ENCODE measurements at regions not wholly inside any gene's neighbourhood (a gene's known extent, or its start where the extent isn't known, plus 50 kb on each side); places are given as distances from the start of the nearest gene placed in this dataset.

- H3K36me3 ChIP-seq (ENCODE audit: control insufficient read depth, insufficient read depth, low read length), result no peaks in the 10 kb centered on the region
- 90 to 93% methylated on average over 6 of the region's 6 CpGs for WGBS, 2 experiments
- H3K27ac ChIP-seq (ENCODE audit: insufficient read depth, low read depth, low read length, poor library complexity, severe bottlenecking), result no peak overlapping the region
- no peak overlapping the region for H3K4me3 ChIP-seq (ENCODE audit: insufficient read depth, low read depth, low read length)
- no peaks in the 10 kb centered on the region for H3K27me3 ChIP-seq (ENCODE audit: control insufficient read depth, insufficient read depth, low read length, poor library complexity, severe bottlenecking)
- H3K9me3 ChIP-seq (ENCODE audit: control insufficient read depth, low read length), result no peaks in the 10 kb centered on the region
- no peaks in the 10 kb centered on the region for H3K4me1 ChIP-seq (ENCODE audit: control insufficient read depth, insufficient read depth, low read length)
Observed at GRCh38 chr1:5331101-5331500, 661.1 kb downstream of the NPHP4 start.

- Histone ChIP-seq H3K36me3 (ENCODE audit: control insufficient read depth, insufficient read depth, low read length) (no peaks in the 10 kb centered on the region), H3K9me3 (ENCODE audit: control insufficient read depth, low read length) (no peaks in the 10 kb centered on the region)
Observed at GRCh38 chr1:5329068-5329739, 663.0 kb downstream of the NPHP4 start.

GRCh38 chr1:5324883-5325282 lies 667.3 kb downstream of the NPHP4 start:
- Histone ChIP-seq H3K4me1 (ENCODE audit: control insufficient read depth, insufficient read depth, low read length) (no peaks in the 10 kb centered on the region), H3K9me3 (ENCODE audit: control insufficient read depth, low read length) (no peaks in the 10 kb centered on the region), H3K36me3 (ENCODE audit: control insufficient read depth, insufficient read depth, low read length) (no peaks in the 10 kb centered on the region), H3K4me3 (ENCODE audit: insufficient read depth, low read depth, low read length) (no peak overlapping the region), H3K27me3 (ENCODE audit: control insufficient read depth, insufficient read depth, low read length, poor library complexity, severe bottlenecking) (no peaks in the 10 kb centered on the region), H3K27ac (ENCODE audit: insufficient read depth, low read depth, low read length, poor library complexity, severe bottlenecking) (no peak overlapping the region)
- 83 to 85% methylated on average over 2 of the region's 2 CpGs for WGBS, 2 experiments

More at GRCh38 chr1:5329068-5329739, 663.0 kb downstream of the NPHP4 start:
- no peaks in the 10 kb centered on the region for H3K27me3 ChIP-seq (ENCODE audit: control insufficient read depth, insufficient read depth, low read length, poor library complexity, severe bottlenecking)
- 90 to 91% methylated on average over 5 to 6 of the region's 6 CpGs for whole genome bisulfite sequencing, 2 experiments
- no peak overlapping the region for H3K27ac ChIP-seq (ENCODE audit: insufficient read depth, low read depth, low read length, poor library complexity, severe bottlenecking)
- no peak overlapping the region for H3K4me3 ChIP-seq (ENCODE audit: insufficient read depth, low read depth, low read length)
- no peaks in the 10 kb centered on the region for H3K4me1 ChIP-seq (ENCODE audit: control insufficient read depth, insufficient read depth, low read length)

- Histone ChIP-seq H3K36me3 (ENCODE audit: control insufficient read depth, insufficient read depth, low read length) (no peaks in the 10 kb centered on the region), H3K27me3 (ENCODE audit: control insufficient read depth, insufficient read depth, low read length, poor library complexity, severe bottlenecking) (no peaks in the 10 kb centered on the region), H3K27ac (ENCODE audit: insufficient read depth, low read depth, low read length, poor library complexity, severe bottlenecking) (no peak overlapping the region), H3K4me3 (ENCODE audit: insufficient read depth, low read depth, low read length) (no peak overlapping the region), H3K4me1 (ENCODE audit: control insufficient read depth, insufficient read depth, low read length) (no peaks in the 10 kb centered on the region), H3K9me3 (ENCODE audit: control insufficient read depth, low read length) (no peaks in the 10 kb centered on the region)
- 90 to 91% methylated on average over 15 of the region's 15 CpGs for WGBS, 2 experiments
Observed at GRCh38 chr1:5318143-5318816, 663.9 kb downstream of the AJAP1 start.

- Histone ChIP-seq H3K4me1 (ENCODE audit: control insufficient read depth, insufficient read depth, low read length) (peaks cover 4% of the 10 kb centered on the region), H3K9me3 (ENCODE audit: control insufficient read depth, low read length) (no peaks in the 10 kb centered on the region), H3K27me3 (ENCODE audit: control insufficient read depth, insufficient read depth, low read length, poor library complexity, severe bottlenecking) (no peaks in the 10 kb centered on the region), H3K4me3 (ENCODE audit: insufficient read depth, low read depth, low read length) (no peak overlapping the region), H3K36me3 (ENCODE audit: control insufficient read depth, insufficient read depth, low read length) (no peaks in the 10 kb centered on the region), H3K27ac (ENCODE audit: insufficient read depth, low read depth, low read length, poor library complexity, severe bottlenecking) (no peak overlapping the region)
- WGBS, 2 experiments, result 91 to 92% methylated on average over 4 of the region's 4 CpGs
Observed at GRCh38 chr1:5317391-5317790, 663.0 kb downstream of the AJAP1 start.

- WGBS, 2 experiments, result 89 to 90% methylated on average over 11 of the region's 11 CpGs
Observed at GRCh38 chr1:5312862-5313261, 658.5 kb downstream of the AJAP1 start.

GRCh38 chr1:5312293-5312674 lies 657.9 kb downstream of the AJAP1 start:
- Histone ChIP-seq H3K36me3 (ENCODE audit: control insufficient read depth, insufficient read depth, low read length) (no peaks in the 10 kb centered on the region), H3K4me1 (ENCODE audit: control insufficient read depth, insufficient read depth, low read length) (peaks cover 16% of the 10 kb centered on the region), H3K4me3 (ENCODE audit: insufficient read depth, low read depth, low read length) (no peak overlapping the region), H3K27me3 (ENCODE audit: control insufficient read depth, insufficient read depth, low read length, poor library complexity, severe bottlenecking) (peaks cover 7% of the 10 kb centered on the region), H3K9me3 (ENCODE audit: control insufficient read depth, low read length) (no peaks in the 10 kb centered on the region), H3K27ac (ENCODE audit: insufficient read depth, low read depth, low read length, poor library complexity, severe bottlenecking) (peak overlapping the region; percentile 59)
- WGBS, 2 experiments, result 83 to 86% methylated on average over 7 of the region's 7 CpGs

More at GRCh38 chr1:5312862-5313261, 658.5 kb downstream of the AJAP1 start:
- Histone ChIP-seq H3K4me1 (ENCODE audit: control insufficient read depth, insufficient read depth, low read length) (peaks cover 16% of the 10 kb centered on the region), H3K9me3 (ENCODE audit: control insufficient read depth, low read length) (no peaks in the 10 kb centered on the region), H3K27me3 (ENCODE audit: control insufficient read depth, insufficient read depth, low read length, poor library complexity, severe bottlenecking) (peaks cover 7% of the 10 kb centered on the region), H3K36me3 (ENCODE audit: control insufficient read depth, insufficient read depth, low read length) (no peaks in the 10 kb centered on the region), H3K4me3 (ENCODE audit: insufficient read depth, low read depth, low read length) (no peak overlapping the region), H3K27ac (ENCODE audit: insufficient read depth, low read depth, low read length, poor library complexity, severe bottlenecking) (no peak overlapping the region)

GRCh38 chr1:5311634-5312292 lies 657.4 kb downstream of the AJAP1 start:
- Histone ChIP-seq H3K27ac (ENCODE audit: insufficient read depth, low read depth, low read length, poor library complexity, severe bottlenecking) (peak overlapping the region; percentile 59), H3K4me1 (ENCODE audit: control insufficient read depth, insufficient read depth, low read length) (peaks cover 16% of the 10 kb centered on the region)
- 46 to 59% methylated on average over 11 of the region's 11 CpGs for WGBS, 2 experiments

GRCh38 chr1:5311147-5311546 lies 656.7 kb downstream of the AJAP1 start:
- Histone ChIP-seq H3K27ac (ENCODE audit: insufficient read depth, low read depth, low read length, poor library complexity, severe bottlenecking) (no peak overlapping the region), H3K4me3 (ENCODE audit: insufficient read depth, low read depth, low read length) (no peak overlapping the region), H3K4me1 (ENCODE audit: control insufficient read depth, insufficient read depth, low read length) (peaks cover 16% of the 10 kb centered on the region), H3K36me3 (ENCODE audit: control insufficient read depth, insufficient read depth, low read length) (no peaks in the 10 kb centered on the region), H3K27me3 (ENCODE audit: control insufficient read depth, insufficient read depth, low read length, poor library complexity, severe bottlenecking) (peaks cover 7% of the 10 kb centered on the region), H3K9me3 (ENCODE audit: control insufficient read depth, low read length) (no peaks in the 10 kb centered on the region)
- WGBS, 2 experiments, result 75 to 76% methylated on average over 12 of the region's 12 CpGs

More at GRCh38 chr1:5311634-5312292, 657.4 kb downstream of the AJAP1 start:
- Histone ChIP-seq H3K9me3 (ENCODE audit: control insufficient read depth, low read length) (no peaks in the 10 kb centered on the region), H3K27me3 (ENCODE audit: control insufficient read depth, insufficient read depth, low read length, poor library complexity, severe bottlenecking) (peaks cover 7% of the 10 kb centered on the region), H3K4me3 (ENCODE audit: insufficient read depth, low read depth, low read length) (no peak overlapping the region), H3K36me3 (ENCODE audit: control insufficient read depth, insufficient read depth, low read length) (no peaks in the 10 kb centered on the region)

- H3K27me3 ChIP-seq (ENCODE audit: control insufficient read depth, insufficient read depth, low read length, poor library complexity, severe bottlenecking), result peaks cover 7% of the 10 kb centered on the region
- no peaks in the 10 kb centered on the region for H3K9me3 ChIP-seq (ENCODE audit: control insufficient read depth, low read length)
- no peak overlapping the region for H3K27ac ChIP-seq (ENCODE audit: insufficient read depth, low read depth, low read length, poor library complexity, severe bottlenecking)
- WGBS, 2 experiments, result 85 to 86% methylated on average over 6 of the region's 6 CpGs
- H3K4me1 ChIP-seq (ENCODE audit: control insufficient read depth, insufficient read depth, low read length), result peaks cover 16% of the 10 kb centered on the region
- no peak overlapping the region for H3K4me3 ChIP-seq (ENCODE audit: insufficient read depth, low read depth, low read length)
- no peaks in the 10 kb centered on the region for H3K36me3 ChIP-seq (ENCODE audit: control insufficient read depth, insufficient read depth, low read length)
Observed at GRCh38 chr1:5308249-5308648, 653.8 kb downstream of the AJAP1 start.

Measured in ectodermal cell (in vitro differentiated cells).